ENCODE measurements at regions not wholly inside any gene's neighbourhood (a gene's known extent, or its start where the extent isn't known, plus 50 kb on each side); places are given as distances from the start of the nearest gene placed in this dataset.
"Not testable (repeated sequence)": the region's sequence is repeated elsewhere in the genome, so short reads cannot be mapped to it uniquely, and the experiment has no call there.

DNA sequence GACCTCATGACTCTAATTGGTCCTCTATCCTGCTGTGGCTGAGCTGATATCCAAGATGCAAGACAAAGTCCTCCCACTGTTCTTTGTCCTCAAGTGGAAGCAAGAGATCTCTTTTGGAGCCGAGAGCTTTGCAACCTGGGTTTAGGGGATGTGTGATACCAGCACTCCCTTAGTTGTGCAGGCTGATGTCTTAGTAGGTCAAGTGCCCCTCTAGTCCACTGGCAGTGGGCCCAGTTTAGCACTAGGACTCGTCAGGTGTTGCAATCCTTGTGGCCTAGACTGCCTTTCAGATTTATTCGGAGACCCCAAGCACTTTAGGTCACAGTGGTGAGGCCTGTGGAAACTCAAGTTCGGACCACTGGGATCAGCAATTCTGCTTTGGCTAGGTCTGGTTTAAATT is 64.0 kb downstream of the GPRASP3 start:
- DNase-seq (ENCODE audit: low spot score): no peak
- no peak overlapping the region for H3K27ac ChIP-seq
- CTCF ChIA-PET: no interaction called here
- POLR2A ChIA-PET (ENCODE audit: low non-redundant PET): no interaction called here
- TF ChIP-seq, protein P1, sequence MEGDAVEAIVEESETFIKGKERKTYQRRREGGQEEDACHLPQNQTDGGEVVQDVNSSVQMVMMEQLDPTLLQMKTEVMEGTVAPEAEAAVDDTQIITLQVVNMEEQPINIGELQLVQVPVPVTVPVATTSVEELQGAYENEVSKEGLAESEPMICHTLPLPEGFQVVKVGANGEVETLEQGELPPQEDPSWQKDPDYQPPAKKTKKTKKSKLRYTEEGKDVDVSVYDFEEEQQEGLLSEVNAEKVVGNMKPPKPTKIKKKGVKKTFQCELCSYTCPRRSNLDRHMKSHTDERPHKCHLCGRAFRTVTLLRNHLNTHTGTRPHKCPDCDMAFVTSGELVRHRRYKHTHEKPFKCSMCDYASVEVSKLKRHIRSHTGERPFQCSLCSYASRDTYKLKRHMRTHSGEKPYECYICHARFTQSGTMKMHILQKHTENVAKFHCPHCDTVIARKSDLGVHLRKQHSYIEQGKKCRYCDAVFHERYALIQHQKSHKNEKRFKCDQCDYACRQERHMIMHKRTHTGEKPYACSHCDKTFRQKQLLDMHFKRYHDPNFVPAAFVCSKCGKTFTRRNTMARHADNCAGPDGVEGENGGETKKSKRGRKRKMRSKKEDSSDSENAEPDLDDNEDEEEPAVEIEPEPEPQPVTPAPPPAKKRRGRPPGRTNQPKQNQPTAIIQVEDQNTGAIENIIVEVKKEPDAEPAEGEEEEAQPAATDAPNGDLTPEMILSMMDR (conservative IDR thresholded peaks at IDR 0.05; ENCODE audit: low read depth): no peak

DNA sequence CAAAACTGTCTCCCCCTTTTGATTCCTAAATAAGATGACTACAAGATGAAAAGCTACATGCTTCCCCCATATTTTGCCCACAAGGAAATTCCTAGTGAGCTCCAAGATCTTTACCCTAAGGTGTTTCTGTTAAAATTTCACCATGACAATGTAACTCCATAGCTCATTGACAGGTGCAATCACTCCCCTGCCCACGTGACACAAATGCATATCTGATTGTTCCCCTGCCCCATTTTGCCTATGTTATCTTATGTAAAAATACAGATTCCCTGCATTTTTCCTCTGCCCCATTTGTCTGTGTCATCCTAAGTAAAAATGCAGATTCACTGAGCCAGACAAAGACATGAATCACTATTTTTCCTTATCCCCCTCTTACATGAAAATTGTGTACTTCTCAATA is 66.7 kb downstream of the GPRASP3 start:
- DNase-seq (ENCODE audit: low spot score): no peak
- TF ChIP-seq, protein P1 (conservative IDR thresholded peaks at IDR 0.05; ENCODE audit: low read depth): no peak
- ChIA-PET POLR2A (ENCODE audit: low non-redundant PET) (no interaction called here), CTCF (no interaction called here)
- H3K27ac ChIP-seq: no peak overlapping the region

DNA sequence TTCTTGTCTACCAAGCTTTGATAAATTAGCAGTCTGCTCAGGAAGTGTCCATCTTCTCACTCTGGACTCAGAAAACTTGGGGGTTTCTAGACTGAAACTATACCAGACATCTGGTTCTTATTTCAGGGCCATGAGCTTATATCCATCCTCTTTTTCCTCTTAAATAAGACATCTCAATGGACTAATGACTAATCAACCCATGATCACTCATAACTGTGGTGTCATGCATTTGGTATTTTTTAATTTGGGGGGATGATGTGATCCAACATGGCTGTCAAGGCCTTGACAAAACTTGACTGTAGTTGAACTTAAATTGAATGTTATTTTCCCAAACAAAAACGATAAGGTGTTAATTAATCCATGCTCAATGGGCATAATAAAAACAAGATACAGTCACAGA is 87.8 kb downstream of the GPRASP3 start:
- TF ChIP-seq, protein P1 (conservative IDR thresholded peaks at IDR 0.05; ENCODE audit: low read depth): no peak
- POLR2A ChIA-PET (ENCODE audit: low non-redundant PET): no interaction called here
- DNase-seq (ENCODE audit: low spot score): no peak
- H3K27ac ChIP-seq: no peak overlapping the region
- CTCF ChIA-PET: no interaction called here

DNA sequence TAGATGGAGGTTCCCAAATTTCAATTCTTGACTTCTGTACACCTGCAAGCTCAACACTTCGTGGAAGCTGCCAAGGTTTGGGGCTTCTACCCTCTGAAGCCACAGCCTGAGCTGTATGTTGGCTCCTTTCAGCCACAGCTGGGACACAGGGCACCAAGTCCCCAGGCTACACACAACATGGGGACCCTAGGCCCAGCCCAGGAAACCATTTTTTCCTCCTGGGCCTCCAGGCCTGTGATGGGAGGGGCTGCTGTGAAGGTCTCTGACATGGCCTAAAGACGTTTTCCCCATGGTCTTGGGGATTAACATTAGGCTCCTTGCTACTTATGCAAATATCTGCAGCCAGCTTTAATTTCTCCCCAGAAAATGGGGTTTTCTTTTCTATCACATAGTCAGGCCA is 97.7 kb downstream of the GPRASP3 start:
- H3K27ac ChIP-seq; DNase-seq (ENCODE audit: low spot score); POLR2A ChIA-PET (ENCODE audit: low non-redundant PET); CTCF ChIA-PET: not testable (repeated sequence)

DNA sequence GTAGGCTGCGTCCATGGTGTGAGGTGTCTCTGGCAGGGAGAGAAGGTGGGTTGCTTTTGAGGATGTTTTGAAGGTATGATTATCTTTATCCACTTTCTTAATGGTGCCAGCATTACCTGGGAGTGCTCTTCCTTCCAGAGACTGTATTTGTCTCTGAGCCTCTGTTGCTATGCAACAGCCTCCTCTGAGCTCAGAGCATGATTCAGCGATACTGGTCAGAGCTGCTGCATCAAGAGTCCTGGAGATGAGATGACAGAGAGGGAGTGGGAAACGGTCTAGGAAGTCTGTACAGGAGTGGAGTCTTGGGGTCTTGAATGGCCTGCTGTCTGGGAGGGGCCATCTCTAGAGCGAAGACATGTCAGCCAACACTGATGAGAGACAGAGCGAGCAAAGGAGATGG is 104.4 kb upstream of the RAB40AL start:
- ChIA-PET POLR2A (ENCODE audit: low non-redundant PET) (no interaction called here), CTCF (no interaction called here)
- DNase-seq (ENCODE audit: low spot score): no peak
- TF ChIP-seq, protein P1 (conservative IDR thresholded peaks at IDR 0.05; ENCODE audit: low read depth): no peak
- H3K27ac ChIP-seq: no peak overlapping the region

DNA sequence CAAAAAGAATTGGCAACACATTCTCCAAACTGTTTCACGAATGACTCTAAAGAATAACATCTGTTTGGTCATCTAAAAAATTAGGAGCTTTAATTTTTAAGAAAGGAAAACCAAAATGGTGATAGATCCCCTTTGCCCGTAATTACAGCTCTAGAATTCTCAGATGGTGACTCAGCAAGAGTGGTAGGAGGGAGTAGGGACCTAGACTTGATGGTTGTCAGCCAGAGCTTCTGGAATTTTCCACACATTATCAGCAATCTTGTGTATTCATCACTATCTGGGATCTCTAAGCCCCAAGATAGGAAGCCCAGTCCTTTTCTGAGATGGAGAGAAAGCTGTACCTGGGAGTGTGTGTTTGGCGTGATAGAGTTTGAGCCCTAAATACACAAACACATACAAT is 103.9 kb upstream of the RAB40AL start:
- CTCF ChIA-PET: no interaction called here
- TF ChIP-seq, protein P1 (conservative IDR thresholded peaks at IDR 0.05; ENCODE audit: low read depth): no peak
- no peak overlapping the region for H3K27ac ChIP-seq

DNA sequence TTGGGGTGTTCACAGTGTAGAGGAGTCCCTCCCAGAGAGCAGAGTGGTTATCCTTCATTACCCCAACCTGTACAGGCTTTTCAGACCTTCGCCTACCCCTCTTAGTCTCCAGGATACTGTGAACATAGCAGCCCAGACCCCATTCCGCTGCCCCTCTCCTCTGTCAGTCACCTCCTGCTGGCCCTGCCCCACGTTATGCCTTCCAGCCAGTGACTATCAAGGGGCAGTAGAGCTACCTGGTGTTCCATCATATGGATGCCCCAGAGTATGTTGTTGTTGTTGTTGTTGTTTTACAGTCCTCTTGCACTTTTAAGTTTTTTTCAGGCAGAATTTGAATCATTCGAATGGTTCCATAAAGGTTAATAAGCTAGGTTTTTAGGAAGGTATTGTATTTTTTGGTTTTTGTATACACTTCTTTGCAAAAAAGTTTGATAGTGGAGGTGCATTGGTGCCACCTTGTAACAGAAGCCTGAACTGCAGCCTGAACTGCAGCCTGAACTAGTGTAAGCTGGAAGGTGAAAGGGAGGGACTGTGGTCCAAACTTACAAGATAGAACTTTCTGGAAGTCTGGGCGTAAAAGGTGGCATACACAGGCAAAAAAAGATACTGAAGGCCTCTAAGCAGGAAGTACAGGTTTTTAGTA is 101.4 kb upstream of the RAB40AL start:
- CTCF ChIA-PET: interaction anchor here (0.6 to 0.7 kb wide), 2 partner anchors 126 to 1442 kb away, joined by 5 to 6 read pairs; no protein-coding TSS in a partner anchor
- TF ChIP-seq, protein P1 (conservative IDR thresholded peaks at IDR 0.05; ENCODE audit: low read depth): peak; percentile 43
- DNase-seq (ENCODE audit: low spot score): no peak
- POLR2A ChIA-PET (ENCODE audit: low non-redundant PET): no interaction called here
- H3K27ac ChIP-seq: no peak overlapping the region

More for the DNA sequence above, 103.9 kb upstream of the RAB40AL start:
- POLR2A ChIA-PET (ENCODE audit: low non-redundant PET): no interaction called here
- no peak for DNase-seq (ENCODE audit: low spot score)
